Glutamatergic neuron (in vitro differentiated cells): ENCODE measurements at regions not wholly inside any gene's neighbourhood (a gene's known extent, or its start where the extent isn't known, plus 50 kb on each side); places are given as distances from the start of the nearest gene placed in this dataset.

Source experiments
- DNase-seq: peaks from one replicate; pipeline ENCODE4 v3.0.0; 2022
- H3K27ac Mint-ChIP-seq: one replicate; pipeline ENCODE4 v1.8.0; 2020; ENCODE audit warnings: mild to moderate bottlenecking, mixed read lengths, inconsistent platforms; ENCODE audit not compliant: unreplicated experiment
- H3K27me3 Mint-ChIP-seq: one replicate; pipeline ENCODE4 v1.8.0; 2020; ENCODE audit warnings: mild to moderate bottlenecking, moderate library complexity, mixed read lengths, inconsistent platforms; ENCODE audit not compliant: unreplicated experiment
- H3K36me3 Mint-ChIP-seq: one replicate; pipeline ENCODE4 v1.8.0; 2020; ENCODE audit warnings: mild to moderate bottlenecking, mixed read lengths, inconsistent platforms; ENCODE audit not compliant: unreplicated experiment
- H3K4me1 Mint-ChIP-seq: one replicate; pipeline ENCODE4 v1.8.0; 2020; ENCODE audit warnings: mild to moderate bottlenecking, low read depth, mixed read lengths, inconsistent platforms; ENCODE audit not compliant: unreplicated experiment
- H3K4me3 Mint-ChIP-seq: one replicate; pipeline ENCODE4 v1.8.0; 2020; ENCODE audit warnings: mild to moderate bottlenecking, mixed read lengths, inconsistent platforms; ENCODE audit not compliant: unreplicated experiment
- H3K9me3 Mint-ChIP-seq: one replicate; pipeline ENCODE4 v1.8.0; 2020; ENCODE audit warnings: mild to moderate bottlenecking, moderate library complexity, mixed read lengths, inconsistent platforms; ENCODE audit not compliant: unreplicated experiment
- CTCF ChIP-seq: fragments of 200-600 bp; sonication (generic); IDR thresholded peaks from one replicate; pipeline ENCODE4 v1.5.0; 2021; ENCODE audit not compliant: partially characterized antibody, unreplicated experiment

DNA sequence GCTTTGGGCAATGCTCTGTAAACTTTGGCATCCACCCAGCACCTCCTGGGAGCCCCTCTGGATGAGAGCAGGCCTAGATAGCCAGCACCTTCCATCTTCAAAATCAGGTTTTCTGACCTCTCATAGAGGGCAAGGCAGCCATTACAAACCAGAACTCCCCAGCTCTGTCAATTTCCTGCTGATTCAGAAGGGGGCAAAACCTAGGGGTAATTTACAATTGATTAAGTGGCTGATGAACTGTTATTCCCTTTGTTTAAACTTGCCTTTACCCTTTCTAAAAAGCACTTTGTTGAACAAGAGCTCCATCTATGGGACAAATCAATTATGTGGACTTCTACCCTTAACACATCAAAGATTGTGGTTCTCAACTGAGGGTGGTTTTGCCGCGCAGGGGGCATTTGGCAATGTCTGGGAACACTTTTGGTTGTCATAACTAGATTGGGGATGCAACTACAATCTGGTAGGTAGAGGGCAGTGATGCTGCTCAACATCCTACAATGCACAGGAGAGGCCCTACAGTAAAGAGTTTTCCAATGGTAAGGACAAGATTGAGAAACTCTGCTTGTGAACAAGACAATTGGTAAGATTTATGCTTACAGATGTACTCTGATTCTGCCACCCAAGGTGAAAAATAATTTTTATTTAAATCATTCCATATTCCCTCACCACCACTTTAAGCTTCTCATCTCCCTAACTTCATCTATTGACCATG is 184.1 kb downstream of the MARCHF11 start:
- peaks cover 24% of the 10 kb centered on the region for H3K36me3 Mint-ChIP-seq
- peak; percentile 51 for TF ChIP-seq CTCF
- peaks cover 1% of the 10 kb centered on the region for H3K9me3 Mint-ChIP-seq
- peaks cover 2% of the 10 kb centered on the region for H3K27me3 Mint-ChIP-seq
- H3K27ac Mint-ChIP-seq: no peak overlapping the region
- H3K4me1 Mint-ChIP-seq: peaks cover 8% of the 10 kb centered on the region
- DNase-seq: peak; percentile 20
- no peak overlapping the region for H3K4me3 Mint-ChIP-seq

- peaks cover 2% of the 10 kb centered on the region for H3K27me3 Mint-ChIP-seq
- no peak for DNase-seq
- peaks cover 24% of the 10 kb centered on the region for H3K36me3 Mint-ChIP-seq
Measured at GRCh38 chr5:15993919-15994318, 185.7 kb downstream of the MARCHF11 start.

DNA sequence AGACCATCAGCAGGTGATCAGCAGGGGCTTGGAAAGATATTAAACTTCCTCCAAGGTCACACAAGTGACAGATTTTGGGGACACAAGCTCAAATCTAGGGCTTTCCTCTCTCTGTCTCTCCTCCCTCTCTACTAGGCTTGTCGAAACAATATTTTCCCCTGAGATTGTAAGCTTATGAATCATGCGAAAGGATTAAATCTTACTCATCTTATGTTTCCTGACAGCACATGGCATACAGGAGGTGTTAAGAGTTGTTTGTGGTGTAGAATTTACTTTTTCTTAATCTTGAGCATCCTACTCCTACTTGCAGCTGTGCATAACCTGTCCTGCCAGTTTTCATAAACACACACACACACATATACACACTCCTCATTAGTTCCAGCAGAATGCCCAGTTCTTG is 186.3 kb downstream of the MARCHF11 start:
- peaks cover 24% of the 10 kb centered on the region for H3K36me3 Mint-ChIP-seq

More at GRCh38 chr5:15993919-15994318, 185.7 kb downstream of the MARCHF11 start:
- Mint-ChIP-seq H3K9me3 (peaks cover 1% of the 10 kb centered on the region), H3K4me3 (no peak overlapping the region), H3K4me1 (peaks cover 8% of the 10 kb centered on the region), H3K27ac (no peak overlapping the region)
- no peak for TF ChIP-seq CTCF

DNA sequence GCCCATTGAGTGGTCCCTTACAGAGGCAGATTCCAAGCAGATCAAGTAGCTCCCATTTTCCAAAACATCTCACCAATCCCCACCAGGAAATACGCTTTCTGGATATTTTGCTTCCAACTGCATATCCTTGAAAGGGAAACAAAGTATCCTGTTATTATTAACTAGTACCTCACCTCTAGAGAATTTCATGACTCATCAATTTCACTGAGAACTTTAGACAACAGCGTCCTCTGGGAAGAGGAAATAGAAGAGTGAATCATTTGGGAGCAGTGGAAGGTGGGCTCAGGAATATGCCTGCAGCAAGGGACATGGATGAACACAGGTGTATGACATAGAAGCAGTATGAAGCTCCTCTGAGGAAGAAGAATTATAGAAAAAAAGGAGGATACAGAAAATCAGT is 186.7 kb downstream of the MARCHF11 start:
- DNase-seq: no peak
- Mint-ChIP-seq H3K27ac (no peak overlapping the region), H3K27me3 (peaks cover 2% of the 10 kb centered on the region)

More for the DNA sequence above, 186.3 kb downstream of the MARCHF11 start:
- H3K27ac Mint-ChIP-seq: no peak overlapping the region
- no peak overlapping the region for H3K4me3 Mint-ChIP-seq
- DNase-seq: no peak
- H3K27me3 Mint-ChIP-seq: peaks cover 2% of the 10 kb centered on the region
- H3K9me3 Mint-ChIP-seq: peaks cover 1% of the 10 kb centered on the region
- peaks cover 8% of the 10 kb centered on the region for H3K4me1 Mint-ChIP-seq
- no peak for TF ChIP-seq CTCF

More for the DNA sequence above, 186.7 kb downstream of the MARCHF11 start:
- Mint-ChIP-seq H3K4me1 (peaks cover 8% of the 10 kb centered on the region), H3K36me3 (peaks cover 24% of the 10 kb centered on the region), H3K9me3 (peaks cover 1% of the 10 kb centered on the region), H3K4me3 (no peak overlapping the region)
- no peak for TF ChIP-seq CTCF
